Right cardiac atrium (tissue), 5 donors: ENCODE measurements at regions not wholly inside any gene's neighbourhood (a gene's known extent, or its start where the extent isn't known, plus 50 kb on each side); places are given as distances from the start of the nearest gene placed in this dataset.

ENCODE experiments used
- ATAC-seq, 2 donors: fragments of 200-7000 bp; cut with Tn5 transposase; one replicate each; pipeline versions ENCODE4 v1.8.0 to v1.9.1; 2020; ENCODE audit warnings: moderate library complexity in 2 of 2, mild to moderate bottlenecking in 1 of 2
- DNase-seq, 3 donors: peaks; one replicate each; pipeline ENCODE4 v3.0.0-alpha.2; 2020
- H3K27ac ChIP-seq: one replicate; pipeline ENCODE4 v1.5.1; 2013; ENCODE audit warnings: mild to moderate bottlenecking, low read length, control low read depth, moderate library complexity
- H3K27me3 ChIP-seq: one replicate; pipeline ENCODE4 v1.6.1; 2013; ENCODE audit not compliant: control insufficient read depth, insufficient read depth
- H3K4me1 ChIP-seq: one replicate; pipeline ENCODE4 v1.6.1; 2013; ENCODE audit warnings: low read length; ENCODE audit not compliant: control insufficient read depth, insufficient read depth
- H3K4me3 ChIP-seq: one replicate; pipeline ENCODE4 v1.5.1; 2013; ENCODE audit warnings: low read length, control low read depth
- H3K9me3 ChIP-seq: one replicate; pipeline ENCODE4 v1.6.1; 2013; ENCODE audit warnings: low read length; ENCODE audit not compliant: control insufficient read depth
- WGBS: extraction: QIAGEN DNeasy Blood & Tissue Kit; methylation state at CpG from one replicate; pipeline ENCODE4 v1.1.7; 2013; 5-methylcytosine and 5-hydroxymethylcytosine counted together
- intact Hi-C, 4 donors: fragments of 100-400 bp; cut with DNase I; formaldehyde crosslinking; loops; one replicate each; pipeline versions ENCODE4 v1.11.0 to v1.14.0; 2022 to 2023
- donor health status: healthy with polysubstance abuse.
- donor health status: DM: no; HTN: yes; CAD: no.
- donor health status: DM: no; HTN: no; CAD: no.
- donor health status: DM: no; HTN: yes; CAD: no; lungs with severe emphysema.
- donor health status: DM: yes; HTN: yes; CAD: no.

DNA sequence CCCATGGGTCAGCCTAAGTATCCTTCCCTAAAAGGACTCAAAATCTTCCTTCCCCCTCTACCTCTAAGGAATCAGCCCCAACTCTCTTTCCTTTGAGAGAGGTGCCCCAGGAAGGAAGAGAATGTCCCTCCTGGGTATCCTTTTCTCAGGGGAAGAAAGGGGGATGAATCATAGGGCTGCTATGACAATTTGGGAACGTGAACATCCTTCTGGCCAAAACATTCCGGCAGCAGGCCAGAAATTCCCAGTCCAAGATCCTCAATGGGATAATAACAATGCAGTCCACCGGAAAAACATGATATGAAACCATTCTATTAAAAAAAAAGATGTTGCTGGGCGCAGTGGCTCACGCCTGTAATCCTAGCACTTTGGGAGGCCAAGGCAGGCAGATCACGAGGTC, 50.8 kb upstream of the CACNA2D3 start:
- no peaks in the 10 kb centered on the region for H3K9me3 ChIP-seq
- 71% methylated on average over 6 of the region's 6 CpGs for WGBS
- no peaks in the 10 kb centered on the region for H3K27me3 ChIP-seq
- H3K27ac ChIP-seq = no peak overlapping the region
- ATAC-seq = no peak
- intact Hi-C loops = loop anchor here in 1 of 4 donors (10.0 kb wide), 1 partner anchor 1823 kb away; no protein-coding TSS in a partner anchor
- H3K4me3 ChIP-seq = no peak overlapping the region
- no peaks in the 10 kb centered on the region for H3K4me1 ChIP-seq
- DNase-seq = no peak

DNA sequence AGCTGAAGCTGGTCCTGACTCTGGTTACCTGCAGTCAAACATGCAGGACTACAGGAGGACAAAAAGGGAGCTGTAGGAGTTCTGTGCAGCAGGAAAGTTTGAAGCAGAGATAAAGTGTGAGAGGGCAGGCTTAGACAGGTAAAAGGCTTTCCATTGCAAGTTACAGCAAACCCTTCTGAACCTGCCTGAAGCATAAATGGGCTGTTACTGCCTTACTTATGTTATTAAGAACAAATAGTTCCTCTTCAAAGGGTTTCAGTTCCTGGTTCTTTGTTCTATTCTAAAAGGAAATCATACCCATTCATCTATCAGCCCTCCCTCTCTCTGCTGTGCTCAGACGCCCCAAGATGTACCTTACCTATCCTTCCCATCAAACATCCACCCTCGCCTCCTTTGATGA, 52.4 kb upstream of the CACNA2D3 start:
- intact Hi-C loops = loop anchor here in 1 of 4 donors (10.0 kb wide), 1 partner anchor 1825 kb away; no protein-coding TSS in a partner anchor
- Histone ChIP-seq H3K9me3 (no peaks in the 10 kb centered on the region), H3K4me1 (no peaks in the 10 kb centered on the region), H3K4me3 (no peak overlapping the region), H3K27ac (no peak overlapping the region), H3K27me3 (no peaks in the 10 kb centered on the region)
- WGBS = 84% methylated on average over 2 of the region's 2 CpGs
- ATAC-seq (no peak), DNase-seq (no peak)

DNA sequence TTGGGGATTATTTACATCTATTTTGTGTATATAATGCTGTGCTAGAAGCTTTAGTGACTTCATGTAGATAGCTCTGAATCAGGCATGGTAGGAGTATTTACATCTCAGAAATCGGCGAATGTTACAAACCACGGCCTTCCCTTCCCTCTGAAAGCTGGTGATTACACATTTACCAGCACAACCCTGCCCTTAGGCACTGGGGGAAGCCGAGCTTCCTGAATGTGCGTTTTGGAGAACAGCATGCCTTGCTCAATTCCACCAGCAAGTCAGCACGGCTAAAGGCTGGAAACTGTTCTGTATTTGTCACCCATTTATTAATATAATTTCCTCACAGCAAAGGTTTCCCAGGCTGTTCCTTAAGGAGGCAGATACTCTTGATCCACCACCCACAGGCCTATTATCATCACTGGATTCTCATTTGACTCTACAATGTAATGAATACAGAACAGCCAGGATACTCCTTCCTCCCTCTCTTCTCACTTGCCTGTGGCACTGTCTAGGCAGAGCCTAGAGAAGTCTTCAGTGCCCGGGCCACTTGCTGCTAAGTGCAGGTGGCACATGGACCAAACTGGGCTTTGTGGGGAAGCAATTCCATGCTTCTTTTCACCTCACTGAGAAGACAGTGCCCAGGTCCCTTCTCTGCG, 55.2 kb upstream of the CACNA2D3 start:
- DNase-seq = no peak
- intact Hi-C loops = no loop called here
- WGBS = 71% methylated on average over 8 of the region's 8 CpGs

DNA sequence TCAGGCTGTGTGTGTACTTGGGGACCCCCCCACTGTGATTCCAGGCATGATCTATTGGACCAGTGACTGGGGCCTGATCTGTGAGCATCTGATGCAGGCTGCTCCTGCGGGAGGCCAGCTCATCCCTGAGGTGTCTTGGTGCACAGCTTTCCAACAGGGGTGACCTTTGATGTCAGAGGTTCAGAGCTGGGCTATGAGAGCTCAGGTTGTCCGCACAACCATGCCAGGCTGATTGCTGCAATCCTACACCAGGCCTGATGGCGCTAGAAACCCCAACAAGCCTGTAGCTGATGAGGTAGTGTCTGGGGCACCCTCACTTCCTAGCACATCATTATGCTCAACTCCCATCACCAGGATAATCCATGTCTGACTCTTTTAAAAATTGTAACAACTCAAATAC, 56.1 kb upstream of the CACNA2D3 start:
- intact Hi-C loops = no loop called here
- Histone ChIP-seq H3K4me1 (no peaks in the 10 kb centered on the region), H3K9me3 (no peaks in the 10 kb centered on the region), H3K27me3 (no peaks in the 10 kb centered on the region), H3K4me3 (no peak overlapping the region), H3K27ac (no peak overlapping the region)
- ATAC-seq (no peak), DNase-seq (no peak)
- 83% methylated on average over 3 of the region's 3 CpGs for WGBS

More for the DNA sequence above, 55.2 kb upstream of the CACNA2D3 start:
- Histone ChIP-seq H3K27ac (no peak overlapping the region), H3K27me3 (no peaks in the 10 kb centered on the region), H3K4me3 (no peak overlapping the region), H3K9me3 (no peaks in the 10 kb centered on the region), H3K4me1 (no peaks in the 10 kb centered on the region)
- no peak for ATAC-seq

DNA sequence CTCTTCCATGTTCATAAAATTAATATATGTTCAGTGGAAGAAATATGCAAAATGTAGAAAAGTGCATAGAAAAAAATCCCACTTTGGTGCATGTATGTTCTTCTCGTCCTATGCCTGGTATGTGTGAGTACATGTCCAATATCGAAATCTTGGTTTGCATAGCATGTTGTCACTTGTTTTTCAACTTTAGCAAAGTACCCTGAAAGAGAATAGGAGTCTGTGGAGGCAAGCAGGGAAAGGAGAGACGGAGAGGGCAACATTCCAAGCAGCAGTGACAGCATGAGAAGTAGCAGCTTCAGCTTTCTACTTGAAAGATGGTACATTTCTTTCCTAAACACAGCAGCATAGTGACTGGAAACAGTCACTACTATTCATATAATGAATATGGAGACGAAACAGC, 56.8 kb upstream of the CACNA2D3 start:
- Histone ChIP-seq H3K27me3 (no peaks in the 10 kb centered on the region), H3K4me3 (no peak overlapping the region), H3K9me3 (no peaks in the 10 kb centered on the region), H3K4me1 (no peaks in the 10 kb centered on the region), H3K27ac (no peak overlapping the region)
- WGBS = 55% methylated on average over 4 of the region's 4 CpGs
- DNase-seq = no peak
- no peak for ATAC-seq
- intact Hi-C loops = no loop called here

DNA sequence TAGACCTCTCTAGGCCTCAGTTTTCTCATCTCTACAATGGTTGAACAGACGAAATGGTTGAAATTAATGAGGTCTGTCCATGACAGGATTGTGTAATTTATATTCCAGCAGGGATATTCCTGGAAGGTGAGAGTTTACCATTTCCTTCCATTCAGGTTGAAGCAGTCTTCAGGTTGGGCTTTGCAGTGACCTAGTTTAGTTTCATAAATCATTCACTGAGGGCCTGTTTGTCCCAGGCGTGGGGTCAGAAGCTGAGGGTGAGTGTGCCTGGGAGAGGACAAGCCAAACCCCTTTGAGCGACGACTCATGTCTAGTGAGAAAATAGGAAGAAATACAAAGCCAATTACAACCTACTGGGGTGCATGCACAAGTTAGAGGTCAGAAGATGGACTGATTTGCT, 57.2 kb upstream of the CACNA2D3 start:
- Histone ChIP-seq H3K27ac (no peak overlapping the region), H3K9me3 (no peaks in the 10 kb centered on the region), H3K27me3 (no peaks in the 10 kb centered on the region), H3K4me3 (no peak overlapping the region), H3K4me1 (no peaks in the 10 kb centered on the region)
- ATAC-seq (no peak), DNase-seq (no peak)
- WGBS = 83% methylated on average over 4 of the region's 4 CpGs
- intact Hi-C loops = no loop called here

DNA sequence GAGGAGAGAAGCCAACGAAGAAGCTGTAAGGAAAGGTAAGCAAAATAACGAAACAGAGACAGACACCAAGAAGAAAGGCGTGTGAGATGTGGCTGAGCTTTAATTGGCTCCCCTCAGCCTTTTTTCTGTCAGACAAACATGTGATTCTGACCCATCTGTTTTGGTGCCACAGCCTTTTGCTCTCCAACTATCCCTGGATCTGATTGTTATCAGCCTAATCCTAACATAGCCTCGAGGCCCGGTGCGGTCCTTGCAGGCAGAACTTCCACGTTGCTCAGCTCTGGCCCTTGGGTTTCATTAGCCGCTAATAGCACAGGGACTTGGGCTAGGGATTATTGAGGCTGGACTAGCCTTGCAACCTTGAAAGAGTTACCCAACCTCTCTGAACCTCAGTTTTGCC, 57.9 kb upstream of the CACNA2D3 start:
- Histone ChIP-seq H3K27ac (no peak overlapping the region), H3K4me1 (no peaks in the 10 kb centered on the region), H3K4me3 (no peak overlapping the region), H3K9me3 (no peaks in the 10 kb centered on the region), H3K27me3 (no peaks in the 10 kb centered on the region)
- 71% methylated on average over 8 of the region's 8 CpGs for WGBS
- no peak for DNase-seq
- intact Hi-C loops = no loop called here
- no peak for ATAC-seq

DNA sequence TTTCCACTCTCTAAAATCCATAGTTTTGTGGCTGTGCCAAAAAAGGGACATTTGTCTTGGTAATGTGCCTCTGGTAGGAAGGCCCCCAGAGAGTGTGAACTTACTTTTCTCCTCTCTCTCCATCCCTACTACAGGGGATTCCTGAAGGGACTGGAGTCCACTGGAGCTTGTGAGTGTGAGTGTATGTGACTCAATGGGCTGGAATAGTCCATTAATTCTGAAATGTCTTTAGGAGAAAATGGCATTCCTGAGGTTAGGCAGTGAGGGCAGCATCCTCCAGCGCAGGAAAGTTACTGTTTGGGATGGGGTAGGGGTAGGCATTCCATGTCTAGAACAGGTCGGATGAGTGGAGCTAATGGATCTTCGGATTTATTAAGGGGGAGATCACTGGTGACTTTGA, 59.8 kb upstream of the CACNA2D3 start:
- H3K27me3 ChIP-seq = no peaks in the 10 kb centered on the region
- H3K4me3 ChIP-seq = no peak overlapping the region
- intact Hi-C loops = no loop called here
- no peak for DNase-seq
- H3K4me1 ChIP-seq = no peaks in the 10 kb centered on the region
- ATAC-seq = no peak
- H3K27ac ChIP-seq = no peak overlapping the region
- H3K9me3 ChIP-seq = no peaks in the 10 kb centered on the region
- 87% methylated on average over 3 of the region's 3 CpGs for WGBS

DNA sequence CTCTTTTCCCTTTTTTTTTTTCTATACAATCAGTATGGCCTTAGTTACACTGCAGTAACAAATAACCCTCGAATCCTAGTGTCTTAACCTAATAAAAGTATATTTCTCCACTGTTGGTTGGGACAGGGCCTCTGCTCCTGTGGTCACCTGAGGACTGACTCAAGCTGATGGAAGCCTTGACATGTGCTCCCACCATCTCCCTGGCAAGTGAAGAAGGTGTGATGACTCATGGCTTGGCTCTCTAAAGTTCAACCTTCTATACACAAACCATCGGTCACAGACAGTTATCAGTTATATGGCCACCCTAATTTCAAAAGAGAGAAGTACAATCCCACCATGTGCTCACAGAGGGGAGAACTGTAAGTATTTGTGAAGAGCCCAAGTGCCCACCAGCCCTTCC, 65.8 kb upstream of the CACNA2D3 start:
- intact Hi-C loops = no loop called here

DNA sequence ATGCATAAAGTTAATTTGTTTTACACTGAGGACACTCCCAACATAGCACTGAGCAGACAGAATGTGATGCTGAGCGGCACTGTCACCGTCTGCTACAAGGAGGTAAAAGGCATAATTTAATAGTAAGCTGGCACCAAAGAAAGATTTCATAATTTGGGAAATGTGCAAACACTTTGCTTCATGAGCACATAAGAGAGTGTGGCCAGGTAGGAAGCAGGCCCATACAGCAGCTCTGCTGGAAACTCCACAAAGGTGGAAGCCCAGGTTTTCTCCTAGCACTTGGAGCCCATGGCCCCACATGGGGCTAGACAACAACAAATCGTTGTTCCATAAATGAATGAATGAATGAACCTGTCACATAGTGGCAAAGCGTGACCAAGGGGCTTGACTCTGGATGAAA, 68.5 kb upstream of the CACNA2D3 start:
- no peak for DNase-seq
- H3K4me3 ChIP-seq = no peak overlapping the region
- WGBS = 84% methylated on average over 4 of the region's 4 CpGs
- H3K27me3 ChIP-seq = no peaks in the 10 kb centered on the region
- H3K27ac ChIP-seq = no peak overlapping the region
- intact Hi-C loops = no loop called here
- H3K9me3 ChIP-seq = no peaks in the 10 kb centered on the region
- no peaks in the 10 kb centered on the region for H3K4me1 ChIP-seq
- no peak for ATAC-seq

More for the DNA sequence above, 65.8 kb upstream of the CACNA2D3 start:
- H3K27me3 ChIP-seq = no peaks in the 10 kb centered on the region
- ATAC-seq (no peak), DNase-seq (no peak)
- no peaks in the 10 kb centered on the region for H3K4me1 ChIP-seq
- no peak overlapping the region for H3K27ac ChIP-seq
- no peak overlapping the region for H3K4me3 ChIP-seq
- no peaks in the 10 kb centered on the region for H3K9me3 ChIP-seq
- 87% methylated on average over 2 of the region's 2 CpGs for WGBS

DNA sequence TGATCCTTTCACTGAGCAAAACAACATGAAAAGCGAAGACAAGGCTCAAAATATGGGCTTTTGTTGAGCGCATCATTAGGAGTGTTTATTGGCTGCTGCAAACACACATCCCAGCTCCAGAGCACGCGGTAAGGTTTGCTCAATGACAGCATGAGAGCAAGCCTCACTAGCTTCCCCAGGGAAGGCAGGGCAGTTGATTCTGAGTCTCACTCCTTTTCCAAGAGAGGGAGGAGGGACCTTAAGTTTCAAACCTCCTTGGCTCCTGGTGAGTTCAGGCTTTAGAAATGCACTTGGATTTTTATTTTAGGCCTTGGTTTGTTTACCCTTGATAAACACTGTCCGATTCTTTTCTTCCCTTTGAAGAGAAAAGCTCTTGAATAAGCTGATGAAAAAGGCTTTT, 69.1 kb upstream of the CACNA2D3 start:
- Histone ChIP-seq H3K4me1 (no peaks in the 10 kb centered on the region), H3K9me3 (no peaks in the 10 kb centered on the region), H3K27me3 (no peaks in the 10 kb centered on the region), H3K4me3 (no peak overlapping the region), H3K27ac (no peak overlapping the region)
- ATAC-seq (peak; percentile 63 to 83), DNase-seq (peak in 2 of 3 donors; percentile 45 to 68)
- intact Hi-C loops = no loop called here
- WGBS = 41% methylated on average over 5 of the region's 5 CpGs

DNA sequence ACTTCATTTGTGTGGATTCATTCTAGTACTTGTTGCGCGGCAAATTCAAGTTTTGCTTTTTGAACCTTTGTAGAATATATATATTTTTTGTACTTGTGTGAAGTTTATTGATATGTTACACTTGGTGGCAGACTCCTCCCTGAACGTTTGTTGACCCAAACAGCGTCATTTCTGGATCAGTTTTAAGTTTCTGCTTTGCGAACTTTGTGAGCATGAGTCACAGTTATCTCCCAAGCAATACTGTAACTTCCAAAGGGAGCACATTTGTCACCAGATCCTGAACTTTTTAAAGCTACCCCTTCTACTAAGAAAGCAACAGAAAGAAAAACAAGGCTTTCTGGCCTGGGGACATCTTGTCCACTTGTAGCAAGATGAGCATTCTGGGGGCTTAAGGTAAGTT, 74.8 kb upstream of the CACNA2D3 start:
- Histone ChIP-seq H3K4me3 (no peak overlapping the region), H3K27ac (no peak overlapping the region), H3K4me1 (peaks cover 8% of the 10 kb centered on the region), H3K27me3 (no peaks in the 10 kb centered on the region), H3K9me3 (no peaks in the 10 kb centered on the region)
- peak; percentile 51 to 65 for ATAC-seq
- WGBS = 64% methylated on average over 5 of the region's 5 CpGs
- no peak for DNase-seq
- intact Hi-C loops = no loop called here
